Liver (tissue), 3 donors: ENCODE measurements at regions not wholly inside any gene's neighbourhood (a gene's known extent, or its start where the extent isn't known, plus 50 kb on each side); places are given as distances from the start of the nearest gene placed in this dataset.

ENCODE experiments used
- CTCF ChIP-seq: fragments of 150-350 bp; IDR thresholded peaks from 2 replicates; pipeline ENCODE4 v1.5.1; 2017; ENCODE audit warnings: improper control_type of control experiment, low read depth, low read length; ENCODE audit not compliant: missing input control
- JUND ChIP-seq, 2 donors: IDR thresholded peaks; 2 replicates each; pipeline ENCODE4 v1.6.1; 2016; ENCODE audit warnings: antibody characterized with exemption in 2 of 2
- MAX ChIP-seq: IDR thresholded peaks from 2 replicates; pipeline ENCODE4 v1.6.1; 2016; ENCODE audit warnings: antibody characterized with exemption
- RAD21 ChIP-seq, 2 donors: IDR thresholded peaks; 2 replicates each; pipeline ENCODE4 v1.6.1; 2016; ENCODE audit warnings: antibody characterized with exemption in 2 of 2, mild to moderate bottlenecking in 2 of 2
- YY1 ChIP-seq: IDR thresholded peaks from 2 replicates; pipeline ENCODE4 v1.6.1; 2016; ENCODE audit warnings: antibody characterized with exemption, mild to moderate bottlenecking
- TF ChIP-seq, protein P1 (sequence below): IDR thresholded peaks from 2 replicates; pipeline ENCODE4 v1.6.1; 2016; ENCODE audit warnings: antibody characterized with exemption, mild to moderate bottlenecking
- donor health status: healthy.
- donor health status: healthy.

- TF ChIP-seq RAD21 (IDR thresholded peaks at IDR 0.05) (no peak), CTCF (no peak), YY1 (no peak), JUND (IDR thresholded peaks at IDR 0.05) (no peak), MAX (no peak)
- TF ChIP-seq, protein P1, sequence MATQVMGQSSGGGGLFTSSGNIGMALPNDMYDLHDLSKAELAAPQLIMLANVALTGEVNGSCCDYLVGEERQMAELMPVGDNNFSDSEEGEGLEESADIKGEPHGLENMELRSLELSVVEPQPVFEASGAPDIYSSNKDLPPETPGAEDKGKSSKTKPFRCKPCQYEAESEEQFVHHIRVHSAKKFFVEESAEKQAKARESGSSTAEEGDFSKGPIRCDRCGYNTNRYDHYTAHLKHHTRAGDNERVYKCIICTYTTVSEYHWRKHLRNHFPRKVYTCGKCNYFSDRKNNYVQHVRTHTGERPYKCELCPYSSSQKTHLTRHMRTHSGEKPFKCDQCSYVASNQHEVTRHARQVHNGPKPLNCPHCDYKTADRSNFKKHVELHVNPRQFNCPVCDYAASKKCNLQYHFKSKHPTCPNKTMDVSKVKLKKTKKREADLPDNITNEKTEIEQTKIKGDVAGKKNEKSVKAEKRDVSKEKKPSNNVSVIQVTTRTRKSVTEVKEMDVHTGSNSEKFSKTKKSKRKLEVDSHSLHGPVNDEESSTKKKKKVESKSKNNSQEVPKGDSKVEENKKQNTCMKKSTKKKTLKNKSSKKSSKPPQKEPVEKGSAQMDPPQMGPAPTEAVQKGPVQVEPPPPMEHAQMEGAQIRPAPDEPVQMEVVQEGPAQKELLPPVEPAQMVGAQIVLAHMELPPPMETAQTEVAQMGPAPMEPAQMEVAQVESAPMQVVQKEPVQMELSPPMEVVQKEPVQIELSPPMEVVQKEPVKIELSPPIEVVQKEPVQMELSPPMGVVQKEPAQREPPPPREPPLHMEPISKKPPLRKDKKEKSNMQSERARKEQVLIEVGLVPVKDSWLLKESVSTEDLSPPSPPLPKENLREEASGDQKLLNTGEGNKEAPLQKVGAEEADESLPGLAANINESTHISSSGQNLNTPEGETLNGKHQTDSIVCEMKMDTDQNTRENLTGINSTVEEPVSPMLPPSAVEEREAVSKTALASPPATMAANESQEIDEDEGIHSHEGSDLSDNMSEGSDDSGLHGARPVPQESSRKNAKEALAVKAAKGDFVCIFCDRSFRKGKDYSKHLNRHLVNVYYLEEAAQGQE, result no peak
Observed at GRCh38 chr2:76039505-76039904, 328.8 kb upstream of the GCFC2 start.
